Ectodermal cell (in vitro differentiated cells): ENCODE measurements at regions not wholly inside any gene's neighbourhood (a gene's known extent, or its start where the extent isn't known, plus 50 kb on each side); places are given as distances from the start of the nearest gene placed in this dataset.

Source experiments
- H3K27ac ChIP-seq: 2 replicates; pipeline ENCODE4 v1.7.0; 2013; ENCODE audit warnings: mild to moderate bottlenecking, low read depth, low read length; ENCODE audit not compliant: insufficient read depth, poor library complexity, severe bottlenecking
- H3K27me3 ChIP-seq: 2 replicates; pipeline ENCODE4 v1.7.0; 2013; ENCODE audit warnings: mild to moderate bottlenecking, low read length; ENCODE audit not compliant: insufficient read depth, control insufficient read depth, poor library complexity, severe bottlenecking
- H3K36me3 ChIP-seq: one replicate; pipeline ENCODE4 v1.7.0; 2013; ENCODE audit warnings: low read length; ENCODE audit not compliant: control insufficient read depth, insufficient read depth
- H3K4me1 ChIP-seq: one replicate; pipeline ENCODE4 v1.7.0; 2013; ENCODE audit warnings: low read length; ENCODE audit not compliant: control insufficient read depth, insufficient read depth
- H3K4me3 ChIP-seq: 2 replicates; pipeline ENCODE4 v1.7.0; 2013; ENCODE audit warnings: low read depth, low read length, control low read depth; ENCODE audit not compliant: insufficient read depth
- H3K9me3 ChIP-seq: 2 replicates; pipeline ENCODE4 v1.7.0; 2013; ENCODE audit warnings: mild to moderate bottlenecking, low read length, moderate library complexity; ENCODE audit not compliant: control insufficient read depth
- WGBS, 2 experiments: methylation state at CpG; one replicate each; pipeline ENCODE4 v1.1.7; 2013; ENCODE audit warnings: missing lambda C conversion rate in 2 of 2; 5-methylcytosine and 5-hydroxymethylcytosine counted together

DNA sequence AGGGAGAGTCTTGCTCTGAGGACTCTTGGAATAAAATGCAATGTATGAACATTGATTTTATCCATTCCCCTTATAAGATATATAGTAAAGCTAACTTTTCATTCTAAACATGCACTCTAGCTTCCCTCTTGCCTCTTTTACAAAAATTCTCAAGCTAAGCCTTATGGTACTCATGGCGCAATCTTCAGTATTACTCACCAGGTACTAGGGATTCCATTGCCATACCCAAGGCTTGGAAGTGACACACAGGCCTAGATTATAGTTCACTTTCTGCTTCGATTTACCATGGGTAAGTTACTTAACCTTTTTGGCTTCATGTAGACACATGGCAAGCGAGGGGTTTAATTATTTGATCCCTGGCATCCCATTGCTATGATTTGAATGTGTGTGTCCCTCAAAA, 331.5 kb downstream of the LRIG3 start:
- 77 to 89% methylated on average over 3 of the region's 3 CpGs for WGBS, 2 experiments
- H3K4me1 ChIP-seq = no peaks in the 10 kb centered on the region
- H3K36me3 ChIP-seq = no peaks in the 10 kb centered on the region
- no peak overlapping the region for H3K27ac ChIP-seq
- H3K27me3 ChIP-seq = no peaks in the 10 kb centered on the region
- no peak overlapping the region for H3K4me3 ChIP-seq
- no peaks in the 10 kb centered on the region for H3K9me3 ChIP-seq

DNA sequence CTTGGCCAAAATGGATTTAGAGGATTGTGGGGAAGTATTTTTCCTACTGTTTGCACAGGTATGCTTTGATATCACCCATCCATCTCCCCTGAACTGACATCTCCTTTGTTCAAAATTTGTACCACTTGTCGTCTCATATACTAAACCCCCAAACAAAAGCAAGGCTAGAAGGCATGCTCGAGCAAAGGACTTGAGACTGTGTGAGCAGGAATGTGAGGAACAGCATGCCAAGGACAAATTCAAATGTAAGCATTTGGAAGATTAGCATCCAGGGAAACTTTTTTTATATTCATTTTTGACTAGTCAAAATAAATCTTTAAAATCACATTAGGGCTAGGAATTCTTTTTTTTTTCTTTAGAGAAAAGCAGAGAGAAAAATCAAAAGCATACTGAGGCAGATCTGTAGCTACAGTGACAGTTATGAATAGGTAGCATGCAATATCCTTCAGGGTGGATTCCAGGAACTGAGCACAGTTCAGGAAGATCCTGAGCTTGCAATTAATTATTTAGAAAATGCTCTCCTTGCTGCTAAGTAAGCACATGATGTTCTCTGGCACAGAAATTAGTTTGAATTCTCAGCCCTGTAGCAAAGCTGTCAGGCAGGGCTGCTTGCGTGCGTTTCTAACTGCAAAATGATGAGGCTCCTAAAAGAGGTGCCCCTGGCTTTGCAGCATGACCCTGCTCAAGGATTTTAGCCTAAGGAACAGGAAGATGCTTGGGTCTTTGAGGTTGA, 327.7 kb downstream of the LRIG3 start:
- no peaks in the 10 kb centered on the region for H3K36me3 ChIP-seq
- no peak overlapping the region for H3K4me3 ChIP-seq
- H3K27me3 ChIP-seq = no peaks in the 10 kb centered on the region
- H3K9me3 ChIP-seq = no peaks in the 10 kb centered on the region
- H3K27ac ChIP-seq = no peak overlapping the region
- H3K4me1 ChIP-seq = no peaks in the 10 kb centered on the region
- 84 to 86% methylated on average over 3 to 4 of the region's 4 CpGs for WGBS, 2 experiments

DNA sequence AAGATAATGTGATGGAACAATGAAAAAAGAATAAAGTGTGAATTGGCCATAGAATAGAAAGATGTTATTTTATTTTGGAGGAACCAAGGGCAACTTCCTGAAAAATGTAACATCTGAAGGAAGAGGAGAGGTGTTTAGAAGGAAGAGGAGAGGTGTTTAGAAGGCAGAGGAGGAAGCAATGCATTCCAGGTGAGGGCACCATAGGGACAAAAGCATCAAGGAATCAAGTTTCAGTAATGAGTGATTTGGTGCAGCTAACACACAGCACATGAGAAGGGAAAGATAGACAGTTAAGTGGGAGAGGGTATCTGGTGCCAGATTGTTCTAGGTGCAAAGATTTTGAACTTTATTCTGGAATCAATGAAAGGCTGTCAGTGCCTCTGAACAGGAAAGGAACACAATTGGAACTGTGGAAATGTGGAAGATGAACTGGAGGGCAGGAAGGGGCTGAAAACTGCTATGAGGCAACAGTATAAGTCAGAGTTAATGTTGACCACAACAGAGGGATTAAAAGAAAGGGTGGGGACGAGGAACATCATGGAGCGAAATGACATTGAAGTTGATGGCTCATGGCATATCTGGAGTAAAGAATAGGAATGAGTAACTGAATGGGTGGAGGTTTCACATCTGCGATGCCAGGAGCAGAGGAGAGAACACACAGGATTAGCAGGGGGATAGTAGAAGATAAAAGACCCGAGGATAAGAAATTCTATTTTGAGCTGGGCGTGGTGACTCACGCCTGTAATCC, 326.6 kb downstream of the LRIG3 start:
- Histone ChIP-seq H3K4me1 (no peaks in the 10 kb centered on the region), H3K27me3 (no peaks in the 10 kb centered on the region), H3K27ac (no peak overlapping the region), H3K9me3 (no peaks in the 10 kb centered on the region), H3K4me3 (no peak overlapping the region), H3K36me3 (no peaks in the 10 kb centered on the region)
- 94 to 96% methylated on average over 6 of the region's 6 CpGs for WGBS, 2 experiments

DNA sequence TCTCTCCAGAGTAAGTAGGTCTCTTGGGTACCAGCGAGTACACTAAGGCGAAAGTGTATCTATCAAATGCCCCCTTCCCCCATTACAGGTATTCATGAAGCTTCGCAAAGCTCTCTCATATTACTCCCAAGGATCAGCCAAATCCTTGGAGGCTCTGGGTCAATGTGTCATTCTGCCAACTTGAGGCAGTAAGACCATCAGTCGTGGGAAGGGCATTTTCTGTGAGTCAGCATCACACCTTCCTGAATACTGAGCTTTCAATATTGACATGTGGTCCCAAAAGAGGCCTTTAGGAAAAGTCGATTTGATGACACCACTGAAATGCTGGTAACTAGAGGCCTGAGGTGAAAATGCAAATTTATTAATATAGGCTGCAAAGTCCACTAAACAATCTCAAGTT, 323.9 kb downstream of the LRIG3 start:
- 77 to 85% methylated on average over 4 to 5 of the region's 5 CpGs for WGBS, 2 experiments
- Histone ChIP-seq H3K27ac (no peak overlapping the region), H3K27me3 (no peaks in the 10 kb centered on the region), H3K9me3 (no peaks in the 10 kb centered on the region), H3K4me1 (no peaks in the 10 kb centered on the region), H3K4me3 (no peak overlapping the region), H3K36me3 (no peaks in the 10 kb centered on the region)

DNA sequence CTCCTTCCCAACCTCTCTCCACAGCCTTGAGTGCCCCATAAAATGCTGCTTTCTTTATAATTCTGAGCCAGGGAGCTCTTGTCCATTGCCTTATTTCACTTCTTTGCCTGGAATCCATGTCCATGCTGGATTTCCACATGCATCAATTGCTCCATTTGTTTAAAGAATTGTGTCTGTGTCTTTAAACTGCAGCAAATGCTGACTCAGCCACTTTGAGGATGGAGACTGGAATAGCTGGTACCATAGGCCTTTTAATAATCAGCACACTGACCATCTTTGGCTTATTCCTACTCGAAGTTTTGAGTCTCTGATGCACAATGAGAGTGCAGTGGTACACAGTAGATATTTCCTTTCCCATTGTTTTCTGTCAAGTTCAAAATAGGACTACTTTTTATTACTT, 318.8 kb downstream of the LRIG3 start:
- Histone ChIP-seq H3K4me1 (no peaks in the 10 kb centered on the region), H3K9me3 (no peaks in the 10 kb centered on the region), H3K27ac (no peak overlapping the region), H3K4me3 (no peak overlapping the region), H3K36me3 (no peaks in the 10 kb centered on the region), H3K27me3 (no peaks in the 10 kb centered on the region)
- WGBS, 2 experiments = 77 to 95% methylated on average over 1 of the region's 1 CpG

DNA sequence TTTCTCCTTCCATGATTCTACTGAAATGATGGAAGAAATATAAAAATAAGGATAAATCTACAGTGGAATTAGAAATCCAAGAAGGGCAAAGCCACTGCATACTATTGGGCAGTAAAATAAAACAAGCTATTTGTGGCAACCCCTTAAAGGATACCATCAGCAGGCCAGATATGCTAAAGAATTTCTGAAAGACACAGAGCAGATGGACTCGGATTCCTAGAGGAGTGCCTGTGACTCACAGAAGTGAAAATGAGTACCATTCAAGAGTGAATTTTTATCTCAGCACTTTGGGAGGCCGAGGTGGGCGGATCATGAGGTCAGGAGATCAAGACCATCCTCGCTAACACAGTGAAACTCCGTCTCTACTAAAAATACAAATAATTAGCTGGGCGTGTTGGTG, 318.1 kb downstream of the LRIG3 start:
- Histone ChIP-seq H3K9me3 (no peaks in the 10 kb centered on the region), H3K27me3 (no peaks in the 10 kb centered on the region), H3K27ac (no peak overlapping the region), H3K36me3 (no peaks in the 10 kb centered on the region), H3K4me3 (no peak overlapping the region), H3K4me1 (no peaks in the 10 kb centered on the region)
- 93 to 94% methylated on average over 6 of the region's 6 CpGs for WGBS, 2 experiments

DNA sequence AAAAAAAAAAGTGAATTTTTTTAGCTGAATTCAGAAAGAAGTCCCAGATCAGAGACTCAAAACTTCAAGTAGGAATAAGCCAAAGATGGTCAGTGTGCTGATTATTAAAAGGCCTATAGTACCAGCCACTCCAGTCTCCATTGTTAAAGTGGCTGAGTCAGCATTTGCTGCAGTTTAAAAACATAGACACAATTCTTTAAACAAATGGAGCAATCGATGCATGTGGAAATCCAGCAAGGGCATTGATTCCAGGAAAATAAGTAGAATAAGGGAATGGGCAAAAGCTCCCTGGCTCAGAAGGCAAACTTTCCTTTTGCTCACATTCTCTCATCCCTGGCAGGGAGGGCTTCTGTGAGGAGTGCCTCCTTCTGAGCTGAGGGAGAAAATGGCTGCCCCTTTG, 317.6 kb downstream of the LRIG3 start:
- WGBS, 2 experiments = 100% methylated on average over 1 of the region's 1 CpG
- Histone ChIP-seq H3K27ac (no peak overlapping the region), H3K36me3 (no peaks in the 10 kb centered on the region), H3K27me3 (no peaks in the 10 kb centered on the region), H3K9me3 (no peaks in the 10 kb centered on the region), H3K4me3 (no peak overlapping the region), H3K4me1 (no peaks in the 10 kb centered on the region)

DNA sequence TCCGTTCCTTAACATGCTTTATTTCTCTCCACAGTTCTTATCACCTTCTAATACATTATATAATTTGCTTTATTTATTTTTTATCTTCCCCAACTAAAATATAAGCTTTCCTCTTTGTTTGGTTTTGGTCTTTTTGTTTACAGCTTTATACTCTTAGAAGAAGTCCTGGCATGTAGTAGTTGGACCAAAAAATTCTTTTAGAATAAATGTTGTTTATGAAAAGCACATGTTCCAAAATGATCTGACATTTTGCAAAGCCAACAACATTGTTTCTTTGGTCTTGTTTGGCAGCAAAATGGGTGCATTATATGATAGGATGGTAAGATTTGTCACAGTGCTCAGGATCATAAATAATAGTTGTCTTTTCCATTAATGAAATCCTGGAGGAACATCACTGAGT, 312.5 kb downstream of the LRIG3 start:
- Histone ChIP-seq H3K9me3 (no peaks in the 10 kb centered on the region), H3K27me3 (no peaks in the 10 kb centered on the region), H3K4me3 (no peak overlapping the region), H3K36me3 (no peaks in the 10 kb centered on the region), H3K27ac (no peak overlapping the region), H3K4me1 (no peaks in the 10 kb centered on the region)
- WGBS, 2 experiments = 33% methylated on average over 1 of the region's 1 CpG; no CpG with 5 or more reads in 1 of the 2 experiments

DNA sequence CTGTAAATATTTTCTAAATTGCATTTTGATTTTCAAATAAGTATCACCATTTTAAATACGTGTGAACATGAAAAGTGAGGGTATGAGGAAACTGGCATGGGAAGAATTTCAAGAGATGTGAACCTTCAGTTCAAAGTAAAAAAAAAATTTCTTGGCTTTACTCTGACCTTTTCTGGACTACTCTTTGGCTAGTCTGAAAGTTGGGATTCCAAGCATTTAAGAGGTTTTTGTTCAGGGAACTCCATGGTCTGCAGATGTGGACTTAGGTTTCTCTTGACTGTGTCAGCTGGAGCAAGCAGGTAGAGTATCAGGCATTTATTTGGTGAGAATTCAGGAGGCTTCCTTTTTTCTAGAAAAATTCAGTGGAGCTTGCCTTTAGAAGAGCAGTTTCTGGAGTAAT, 311.6 kb downstream of the LRIG3 start:
- Histone ChIP-seq H3K4me3 (no peak overlapping the region), H3K9me3 (no peaks in the 10 kb centered on the region), H3K4me1 (no peaks in the 10 kb centered on the region), H3K27me3 (no peaks in the 10 kb centered on the region), H3K27ac (no peak overlapping the region), H3K36me3 (no peaks in the 10 kb centered on the region)
- 100% methylated on average over 1 of the region's 1 CpG; no CpG with 5 or more reads in 1 of the 2 experiments for WGBS, 2 experiments

DNA sequence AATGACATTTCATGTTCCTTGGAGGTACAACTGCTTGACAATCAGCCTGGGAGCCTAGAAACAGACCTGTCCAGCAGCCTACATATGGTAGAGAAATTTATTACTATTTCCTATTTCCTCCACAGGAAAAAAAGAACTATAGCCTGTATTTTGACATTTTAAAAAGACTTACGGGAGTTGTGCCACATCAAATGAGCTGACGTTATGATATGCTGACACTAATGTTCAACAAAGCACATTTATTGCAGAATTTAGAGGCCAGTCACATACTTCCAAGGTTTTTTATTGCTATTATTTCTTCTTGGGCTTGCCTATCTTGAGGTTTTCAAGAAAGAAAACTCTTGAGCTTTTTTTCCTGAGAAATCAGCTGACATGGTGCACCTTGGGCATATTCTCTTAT, 305.3 kb downstream of the LRIG3 start:
- no peaks in the 10 kb centered on the region for H3K9me3 ChIP-seq
- no peak overlapping the region for H3K27ac ChIP-seq
- no peak overlapping the region for H3K4me3 ChIP-seq
- WGBS, 2 experiments = 95 to 97% methylated on average over 2 of the region's 2 CpGs
- H3K36me3 ChIP-seq = no peaks in the 10 kb centered on the region
- H3K27me3 ChIP-seq = no peaks in the 10 kb centered on the region
- no peaks in the 10 kb centered on the region for H3K4me1 ChIP-seq
